GM18870 (cell line): ENCODE measurements at regions not wholly inside any gene's neighbourhood (a gene's known extent, or its start where the extent isn't known, plus 50 kb on each side); places are given as distances from the start of the nearest gene placed in this dataset.
"Not testable (repeated sequence)": the region's sequence is repeated elsewhere in the genome, so short reads cannot be mapped to it uniquely, and the experiment has no call there.

Experiments used
- ATAC-seq: cut with Tn5 transposase; IDR thresholded peaks from one replicate; pipeline ENCODE4 v1.9.1; 2021; ENCODE audit warnings: moderate library complexity; ENCODE audit not compliant: unreplicated experiment

DNA sequence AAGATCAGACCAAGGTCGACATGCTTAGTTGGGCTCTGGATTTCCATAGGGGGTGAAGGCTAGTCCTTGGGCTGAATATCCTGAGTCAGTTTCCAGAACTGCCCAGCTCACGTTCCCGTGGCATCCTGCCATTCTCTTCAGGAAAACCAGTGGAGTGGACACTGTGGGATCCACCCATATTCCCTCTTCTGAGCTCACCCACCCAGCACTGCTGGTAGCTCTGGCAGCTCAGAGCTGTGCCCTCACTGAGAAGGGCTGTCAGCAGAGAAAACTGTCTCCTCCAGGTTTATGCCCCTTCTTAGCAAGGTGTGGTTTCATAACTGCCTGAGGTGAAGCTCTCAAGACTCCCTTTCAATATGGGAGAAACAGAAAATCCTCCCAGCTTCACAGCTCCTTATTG, 111.7 kb downstream of the GGTLC2 start:
- ATAC-seq, result no peak

DNA sequence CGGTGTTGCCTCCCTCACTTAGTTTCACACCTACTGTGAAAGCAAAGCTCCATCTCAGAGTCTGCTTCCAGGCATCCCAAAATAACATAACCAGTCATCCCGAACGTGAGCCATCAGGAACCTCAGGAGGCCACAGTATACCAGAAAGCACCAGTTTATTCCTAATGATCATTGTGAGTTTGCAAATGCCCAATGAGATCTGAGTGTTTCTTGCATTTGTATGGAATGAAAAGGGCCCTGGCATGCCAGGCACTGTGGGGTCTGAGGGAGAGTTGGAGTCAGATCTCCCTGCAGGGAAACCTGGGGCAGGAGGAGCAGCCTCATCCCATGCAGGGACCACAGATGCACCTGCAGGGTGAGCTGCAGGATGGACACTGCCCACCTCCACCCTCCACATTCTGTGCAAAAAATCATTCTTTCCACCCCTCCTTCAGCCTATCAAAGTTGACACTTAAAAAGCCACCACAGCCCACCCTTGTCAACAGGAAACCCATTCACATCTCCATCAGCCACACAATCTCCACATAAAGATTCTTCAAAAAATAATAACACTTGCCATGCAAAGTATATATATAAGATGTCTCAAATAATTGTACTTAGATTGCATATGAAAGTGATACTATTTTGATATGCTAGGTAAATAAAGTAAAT, 112.3 kb downstream of the GGTLC2 start:
- ATAC-seq, result not testable (repeated sequence)

DNA sequence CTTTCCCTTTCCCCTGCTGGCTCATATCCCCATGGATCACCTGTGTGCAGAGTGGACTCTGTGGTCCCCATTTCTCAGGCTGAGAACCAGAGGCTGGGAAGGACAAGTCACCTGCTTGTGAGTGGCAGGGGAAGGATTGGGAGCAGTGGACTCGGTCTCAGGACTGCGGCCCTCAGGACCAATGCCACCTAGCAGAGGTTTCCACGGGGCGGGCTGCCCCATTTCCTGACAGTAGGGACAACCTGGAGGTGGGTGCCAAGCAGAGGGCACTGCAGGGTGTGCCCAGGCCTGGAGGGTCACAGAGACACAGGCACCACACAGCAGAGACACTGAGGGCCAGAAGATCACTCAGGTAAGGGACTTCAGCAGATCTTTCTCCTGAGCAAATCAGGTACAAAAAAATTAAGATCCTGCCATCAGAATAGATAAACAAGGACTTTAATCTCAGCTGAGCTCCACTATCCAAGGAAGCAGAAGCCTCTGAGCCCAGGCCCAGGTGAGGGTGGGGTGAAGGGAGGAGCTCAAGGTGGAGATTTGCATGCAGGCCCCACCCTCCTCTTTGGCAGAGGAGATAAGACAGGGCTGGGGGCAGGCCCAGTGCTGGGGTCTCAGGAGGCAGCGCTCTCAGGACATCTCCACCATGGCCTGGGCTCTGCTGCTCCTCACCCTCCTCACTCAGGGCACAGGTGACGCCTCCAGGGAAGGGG, 113.8 kb downstream of the GGTLC2 start:
- not testable (repeated sequence) for ATAC-seq

DNA sequence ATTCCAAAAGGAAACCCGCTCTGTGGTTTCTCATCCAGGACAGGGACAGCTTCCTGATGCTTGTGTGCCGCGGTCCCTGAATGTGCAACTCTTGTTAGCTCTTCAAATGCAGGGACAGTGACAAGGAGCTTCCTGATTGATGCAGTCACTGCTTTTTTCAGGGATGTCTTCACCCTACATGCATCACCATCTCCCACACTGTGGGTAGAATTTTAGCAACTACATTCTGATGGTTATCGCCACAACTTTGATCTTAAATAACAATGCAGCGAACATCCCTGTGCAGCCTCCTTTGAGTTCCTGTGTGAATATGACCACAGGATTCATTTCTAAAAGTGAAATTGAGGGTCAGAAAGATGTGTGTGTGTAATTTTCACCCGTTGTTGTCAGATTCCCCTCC, 115.0 kb downstream of the GGTLC2 start:
- ATAC-seq, result no peak

DNA sequence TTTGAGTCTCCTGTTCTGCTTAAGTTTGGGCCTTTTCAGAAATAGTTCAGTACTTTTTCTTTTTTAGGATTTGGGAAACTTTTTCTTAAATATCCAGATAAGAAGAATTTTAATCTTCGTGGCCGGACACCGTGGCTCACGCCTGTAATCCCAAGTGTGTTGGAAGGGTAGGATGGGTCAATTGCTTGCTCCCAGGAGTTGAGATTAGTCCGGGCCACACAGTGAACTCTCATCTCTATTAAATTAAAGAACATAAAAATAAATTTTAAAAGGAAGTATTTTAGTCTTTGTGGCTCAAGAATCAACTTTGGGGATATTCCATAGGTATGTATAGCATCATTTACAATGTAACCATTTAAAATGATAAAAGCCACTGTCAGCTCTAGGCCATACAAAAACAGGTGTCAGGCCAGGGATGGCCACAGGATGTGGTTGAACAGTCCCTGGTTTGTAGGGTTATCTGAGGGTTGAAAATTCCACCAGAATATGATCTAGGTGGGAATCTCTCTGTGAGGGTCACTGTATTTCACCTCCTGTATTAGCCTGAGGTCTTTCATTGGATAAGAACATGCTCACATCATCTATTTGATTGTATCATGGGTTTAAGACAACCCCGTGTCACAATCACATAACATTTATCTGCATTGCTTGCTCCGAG, 115.6 kb downstream of the GGTLC2 start:
- ATAC-seq, result no peak

DNA sequence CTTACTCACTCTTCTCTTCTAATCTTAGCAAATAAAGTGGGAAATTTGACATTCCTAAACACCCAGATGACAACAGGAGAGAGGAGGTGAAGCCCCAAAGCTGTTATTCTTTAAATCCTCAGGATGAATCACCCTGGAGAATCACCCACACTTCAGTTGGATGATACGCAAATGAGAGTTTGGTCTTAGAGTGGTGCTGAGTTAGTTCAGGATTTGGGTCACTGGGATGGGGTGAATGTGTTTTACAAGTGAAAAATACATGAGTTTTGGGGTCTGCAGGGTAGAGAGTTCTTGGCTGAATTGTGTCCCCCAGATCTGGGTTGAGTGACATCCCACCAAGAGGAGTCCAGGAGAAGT, 117.2 kb downstream of the GGTLC2 start:
- ATAC-seq, result no peak

DNA sequence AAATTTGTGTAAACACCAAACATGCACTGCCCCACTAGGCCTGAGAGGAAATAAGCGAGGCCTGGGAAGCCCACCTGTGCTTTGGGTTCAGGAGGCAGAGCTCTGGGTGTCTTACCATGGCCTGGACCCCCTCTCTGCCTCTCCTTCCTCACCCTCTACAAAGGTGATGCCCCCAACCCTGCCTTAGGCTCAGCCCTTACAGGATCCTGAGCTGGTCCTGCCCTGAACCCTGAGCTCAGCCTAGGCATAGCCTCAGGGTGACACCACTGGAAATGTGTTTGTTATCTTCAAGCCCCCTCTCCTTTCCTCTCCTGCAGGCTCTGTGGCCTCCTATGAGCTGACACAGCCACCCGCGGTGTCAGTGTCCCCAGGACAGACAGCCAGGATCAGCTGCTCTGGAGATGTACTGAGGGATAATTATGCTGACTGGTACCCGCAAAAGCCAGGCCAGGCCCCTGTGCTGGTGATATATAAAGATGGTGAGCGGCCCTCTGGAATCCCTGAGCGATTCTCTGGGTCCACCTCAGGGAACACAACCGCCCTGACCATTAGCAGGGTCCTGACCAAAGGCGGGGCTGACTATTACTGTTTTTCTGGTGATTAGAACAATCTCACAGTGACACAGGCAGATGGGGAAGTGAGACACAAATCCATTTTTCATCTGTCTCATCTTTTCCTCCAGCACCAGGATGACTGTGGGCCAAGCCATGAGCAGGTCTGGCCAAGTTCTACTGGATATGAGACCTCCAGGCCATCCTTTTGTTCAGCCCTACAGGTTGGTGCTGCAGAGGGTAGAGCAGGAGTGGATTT, 117.8 kb downstream of the GGTLC2 start:
- ATAC-seq, result no peak

DNA sequence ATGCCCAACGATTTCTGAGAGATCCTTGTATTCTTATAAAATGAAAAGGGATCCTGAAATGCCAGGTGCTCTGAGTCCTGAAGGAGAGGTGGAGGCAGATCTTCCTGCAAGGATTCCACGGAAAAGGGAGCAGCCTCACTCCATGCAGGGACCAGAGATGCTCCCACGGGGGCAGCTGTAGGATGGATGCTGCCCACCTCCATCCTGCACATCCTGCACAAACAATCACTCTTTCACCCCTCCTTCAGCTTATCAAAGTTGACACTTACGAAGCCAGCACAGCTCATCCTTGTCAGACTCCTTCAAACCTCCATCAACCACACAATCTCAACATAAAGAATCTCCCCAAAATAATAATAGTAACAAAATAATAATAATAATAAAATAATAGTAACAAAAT, 119.1 kb downstream of the GGTLC2 start:
- ATAC-seq, result no peak

DNA sequence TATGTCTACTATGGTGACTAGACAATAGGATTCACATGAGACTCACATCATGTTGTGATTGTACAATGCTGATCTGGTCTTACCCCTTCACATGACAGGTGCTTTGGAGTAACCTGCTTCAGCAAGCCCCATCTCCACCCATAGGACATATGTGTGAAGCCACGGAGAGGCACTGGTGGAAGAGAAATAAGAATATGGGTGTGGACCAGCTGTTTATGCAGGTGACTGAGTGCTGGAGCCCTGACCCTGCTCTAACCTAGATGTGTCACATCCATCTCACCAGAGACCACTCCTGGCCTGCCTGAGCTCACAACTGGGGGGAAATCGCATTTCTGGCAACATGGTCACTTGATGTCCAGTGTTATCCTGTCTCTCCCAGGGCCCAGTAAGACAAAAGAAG, 119.7 kb downstream of the GGTLC2 start:
- ATAC-seq, result no peak

DNA sequence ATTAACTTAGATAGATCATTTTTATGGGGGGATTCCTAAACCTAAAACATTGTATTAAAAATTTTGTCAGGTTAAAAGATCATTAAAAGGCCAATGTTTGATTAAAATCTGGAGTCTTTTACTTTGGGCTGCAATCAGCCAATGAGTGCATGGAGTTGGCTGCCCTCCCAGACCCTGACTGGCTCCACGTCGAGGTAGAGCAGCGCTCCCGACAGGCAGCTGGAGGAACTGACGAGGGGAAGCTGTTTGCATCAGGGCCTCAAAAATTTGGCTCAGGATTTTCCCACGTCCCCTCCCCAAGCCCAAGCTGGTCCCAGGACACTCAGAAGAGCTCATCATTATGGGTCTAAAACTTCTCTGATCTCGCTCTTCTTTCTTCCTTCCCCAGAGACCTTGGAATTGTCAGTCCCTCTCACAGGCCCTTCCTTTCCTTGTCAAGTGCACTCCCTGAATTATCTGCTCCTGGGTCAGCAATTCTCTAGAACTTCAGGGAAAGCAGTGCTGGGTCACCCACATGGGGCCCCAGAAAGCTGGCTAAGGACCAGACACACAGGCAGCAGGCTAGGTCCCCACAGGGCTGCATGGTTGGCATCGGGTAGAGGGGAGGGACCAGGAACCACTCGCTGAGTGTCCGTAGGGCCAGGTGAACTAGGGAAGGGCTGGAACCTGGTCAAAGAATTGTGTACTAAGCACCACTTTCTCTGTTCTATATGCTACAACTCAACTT, 119.6 kb upstream of the IGLL5 start:
- no peak for ATAC-seq

DNA sequence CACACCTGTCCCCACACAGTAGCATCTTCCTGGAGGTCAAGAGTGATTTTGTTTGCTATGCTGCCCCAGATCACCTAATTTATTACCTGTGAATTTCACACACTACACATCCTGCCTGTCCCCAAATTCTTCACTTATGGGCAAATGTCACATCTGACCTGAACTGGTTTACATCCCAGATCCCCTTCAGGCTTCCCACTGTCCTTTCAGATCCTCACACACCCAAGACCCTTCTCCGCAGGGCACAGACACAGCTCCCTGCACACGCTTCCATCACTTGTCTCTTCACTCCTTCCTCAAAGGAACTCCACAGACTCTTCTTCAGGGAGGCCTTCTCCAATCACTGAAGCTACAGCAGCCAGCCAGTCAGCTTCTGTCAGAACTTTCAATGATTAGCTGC, 118.7 kb upstream of the IGLL5 start:
- no peak for ATAC-seq

DNA sequence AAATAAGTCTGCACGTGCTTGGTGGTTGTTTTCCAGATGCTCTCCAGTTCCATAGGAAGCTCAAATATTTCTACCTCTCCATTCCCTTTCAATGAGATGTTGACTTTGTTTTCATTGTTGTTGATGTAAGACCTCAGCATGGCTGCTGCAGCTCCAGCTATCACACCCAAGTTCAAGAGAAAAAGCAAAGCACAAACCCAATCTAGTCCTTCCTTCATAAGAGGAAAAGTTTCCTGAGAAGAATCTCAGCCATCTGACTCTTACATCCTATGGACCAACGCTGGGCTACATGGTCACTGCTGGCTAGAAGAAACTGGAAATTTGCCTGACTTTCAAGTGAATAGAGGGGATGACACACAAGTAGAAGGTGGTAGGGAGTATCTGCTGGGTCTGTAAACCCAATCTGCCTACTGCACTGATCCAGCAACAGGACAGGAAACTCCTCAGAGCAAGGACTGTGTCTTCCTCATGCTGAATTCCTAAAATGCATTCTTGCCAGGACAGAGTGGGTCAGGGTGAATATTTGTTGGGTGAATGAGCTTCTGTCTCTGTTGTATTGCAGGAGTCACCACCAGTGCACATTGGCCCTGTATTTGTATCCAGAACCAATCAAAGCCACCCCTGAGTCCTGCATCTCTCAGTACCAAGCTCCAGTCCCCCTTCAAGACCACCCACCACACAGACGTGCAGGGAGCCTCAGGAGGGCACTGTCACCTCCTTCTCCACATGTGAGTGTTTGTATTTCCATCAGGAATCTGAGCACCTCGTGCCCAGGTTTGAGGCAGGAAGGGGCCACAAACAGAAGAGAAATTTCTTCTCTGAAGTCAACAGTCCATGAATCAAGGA, 118.0 kb upstream of the IGLL5 start:
- no peak for ATAC-seq

DNA sequence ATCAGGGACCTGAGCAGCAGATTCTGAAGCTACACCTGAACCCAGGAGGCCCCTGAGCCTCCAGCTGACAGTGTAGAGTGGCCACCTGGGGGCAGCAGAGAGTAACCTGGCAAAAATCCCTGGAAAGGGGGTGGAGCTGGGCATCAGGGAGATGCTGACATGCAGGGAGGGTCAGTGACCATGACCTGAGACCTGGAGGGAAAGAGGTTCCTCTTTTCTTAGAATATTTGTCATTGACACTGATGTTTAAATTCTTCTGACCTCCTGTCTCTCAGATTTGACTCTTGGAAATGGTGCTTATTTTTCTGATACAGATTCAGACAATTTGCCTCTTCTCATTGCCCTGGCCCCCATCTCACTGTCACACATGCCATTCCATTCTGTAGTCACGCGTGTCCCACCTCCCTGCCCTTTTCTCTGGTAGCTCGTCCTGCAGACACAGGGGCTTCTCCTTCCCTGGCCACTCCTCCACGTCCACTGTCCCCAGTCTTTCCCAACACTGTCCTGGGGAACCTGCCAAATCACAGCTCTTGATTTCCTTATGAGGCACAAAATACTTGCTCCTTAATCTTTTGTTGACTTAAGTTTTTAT, 117.2 kb upstream of the IGLL5 start:
- no peak for ATAC-seq

DNA sequence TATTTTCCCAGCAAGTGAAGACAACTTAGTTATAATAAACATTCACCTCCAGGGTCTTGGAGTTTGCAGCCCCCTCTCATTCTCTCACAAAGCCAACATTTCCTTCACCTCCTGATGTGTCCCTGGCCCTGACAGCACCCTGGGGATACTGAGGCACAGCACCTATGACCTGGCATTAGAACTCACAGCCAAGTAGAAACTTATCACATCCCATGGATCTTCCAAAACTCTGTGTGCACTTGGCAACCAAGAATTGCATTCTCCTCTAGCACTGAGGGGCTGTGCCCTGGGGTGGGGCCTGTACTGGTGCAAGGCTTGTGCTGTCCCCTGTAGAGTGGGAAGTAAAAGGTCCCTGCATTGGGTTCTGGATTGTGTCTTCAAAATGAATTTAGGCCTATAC, 116.7 kb upstream of the IGLL5 start:
- no peak for ATAC-seq

DNA sequence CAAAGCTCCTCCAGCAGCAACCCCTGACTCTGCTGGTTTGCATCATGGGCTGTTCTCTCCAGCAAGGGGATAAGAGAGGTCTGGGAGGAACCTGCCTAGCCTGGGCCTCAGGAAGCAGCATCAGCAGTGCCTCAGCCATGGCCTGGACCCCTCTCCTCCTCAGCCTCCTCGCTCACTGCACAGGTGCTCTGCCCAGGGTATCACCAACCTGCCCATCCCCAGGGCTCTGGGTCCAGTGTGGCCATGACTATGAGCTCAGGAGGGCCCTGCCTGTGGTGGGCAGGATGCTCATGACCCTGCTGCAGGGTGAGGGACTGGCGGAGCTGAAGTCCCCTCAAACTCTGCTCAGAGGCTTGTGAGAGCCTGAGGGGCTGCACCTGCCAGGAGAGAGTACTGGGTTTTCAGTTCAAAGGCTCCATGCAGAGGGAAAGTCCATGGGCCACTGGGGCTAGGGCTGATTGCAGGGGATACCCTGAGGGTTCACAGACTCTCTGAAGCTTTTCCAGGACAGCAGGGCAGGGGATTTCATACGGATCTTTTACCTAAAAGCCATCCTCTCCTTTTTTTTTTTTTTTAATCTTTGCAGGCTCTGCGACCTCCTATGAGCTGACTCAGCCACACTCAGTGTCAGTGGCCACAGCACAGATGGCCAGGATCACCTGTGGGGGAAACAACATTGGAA, 115.8 kb upstream of the IGLL5 start:
- ATAC-seq, result no peak

DNA sequence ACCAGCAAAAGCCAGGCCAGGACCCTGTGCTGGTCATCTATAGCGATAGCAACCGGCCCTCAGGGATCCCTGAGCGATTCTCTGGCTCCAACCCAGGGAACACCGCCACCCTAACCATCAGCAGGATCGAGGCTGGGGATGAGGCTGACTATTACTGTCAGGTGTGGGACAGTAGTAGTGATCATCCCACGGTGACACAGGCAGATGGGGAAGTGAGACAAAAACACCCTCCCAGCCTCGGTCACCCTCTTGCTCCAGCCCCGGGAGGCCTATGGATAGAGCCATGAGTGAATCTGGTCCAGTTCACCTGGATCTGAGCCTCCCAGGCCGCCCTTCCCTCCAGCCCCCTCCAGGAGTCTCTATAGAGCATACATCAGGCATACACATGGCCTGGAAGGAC, 115.2 kb upstream of the IGLL5 start:
- no peak for ATAC-seq

DNA sequence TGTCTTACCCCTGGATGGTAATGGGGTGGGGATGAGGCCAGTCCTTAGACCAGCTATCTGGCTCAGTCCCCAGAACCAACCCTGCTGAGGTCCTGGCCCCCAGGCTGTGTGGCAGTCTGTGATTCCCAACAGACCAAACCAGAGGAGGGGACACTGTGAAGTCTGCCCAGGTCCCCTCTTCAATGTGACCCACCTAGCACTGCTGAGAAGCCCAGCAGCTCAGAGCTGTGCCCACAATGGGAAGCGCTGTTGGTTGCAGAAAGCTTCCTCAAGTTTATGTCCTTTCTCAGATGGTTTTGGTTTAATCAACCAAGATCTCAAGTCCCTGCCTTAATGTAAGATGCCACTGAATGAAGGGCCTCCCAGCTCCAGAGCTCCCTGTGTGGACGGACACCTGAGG, 114.7 kb upstream of the IGLL5 start:
- ATAC-seq, result no peak

DNA sequence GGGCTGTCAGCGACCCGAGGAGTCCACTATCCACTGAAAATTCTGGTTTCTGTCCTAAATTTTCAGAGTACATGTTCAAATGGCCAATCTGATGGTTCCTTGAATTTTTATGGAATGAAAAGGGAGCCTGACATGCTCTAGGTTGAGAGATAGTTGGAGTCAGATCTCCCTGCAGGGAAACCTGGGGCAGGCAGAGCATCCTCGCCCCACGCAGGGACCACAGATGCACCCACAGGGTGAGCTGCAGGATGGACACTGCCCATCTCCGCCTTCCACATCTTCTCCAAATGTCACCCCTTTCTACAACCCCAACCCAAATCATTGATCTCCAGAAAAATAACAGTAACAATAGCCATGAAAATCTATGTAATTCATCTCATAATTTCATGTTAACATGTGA, 114.2 kb upstream of the IGLL5 start:
- no peak for ATAC-seq

DNA sequence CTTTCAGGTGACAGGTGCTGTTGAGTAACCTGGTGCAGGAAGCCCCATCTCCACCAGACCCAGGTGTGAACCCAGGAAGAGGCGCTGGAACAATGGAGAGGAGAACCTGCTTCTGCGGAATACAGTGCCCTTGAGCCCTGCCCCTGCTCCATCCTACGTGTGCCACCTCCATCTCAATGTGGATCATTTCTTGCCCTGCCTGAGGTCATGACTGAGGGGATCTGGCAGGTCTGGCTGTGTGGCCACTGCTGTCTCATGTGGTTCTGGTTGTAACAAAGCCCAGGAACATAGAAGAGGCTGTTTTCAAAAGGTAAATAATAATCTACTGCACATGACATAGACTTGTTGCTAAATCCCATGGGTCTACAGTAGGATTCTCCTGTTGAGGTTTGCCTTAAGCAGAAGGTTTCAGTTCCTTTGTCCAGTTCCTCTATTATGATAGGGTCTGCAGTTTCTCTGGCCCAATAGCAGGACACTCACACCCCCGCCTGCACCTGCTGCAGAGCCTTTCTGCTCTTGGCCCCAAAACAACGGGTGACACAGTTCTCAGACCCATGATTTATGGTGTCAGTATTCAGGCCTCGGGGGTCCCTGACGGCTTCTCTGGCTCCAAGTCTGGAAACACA, 113.5 kb upstream of the IGLL5 start:
- no peak for ATAC-seq
